ENCODE measurements at regions not wholly inside any gene's neighbourhood (a gene's known extent, or its start where the extent isn't known, plus 50 kb on each side); places are given as distances from the start of the nearest gene placed in this dataset.

DNA sequence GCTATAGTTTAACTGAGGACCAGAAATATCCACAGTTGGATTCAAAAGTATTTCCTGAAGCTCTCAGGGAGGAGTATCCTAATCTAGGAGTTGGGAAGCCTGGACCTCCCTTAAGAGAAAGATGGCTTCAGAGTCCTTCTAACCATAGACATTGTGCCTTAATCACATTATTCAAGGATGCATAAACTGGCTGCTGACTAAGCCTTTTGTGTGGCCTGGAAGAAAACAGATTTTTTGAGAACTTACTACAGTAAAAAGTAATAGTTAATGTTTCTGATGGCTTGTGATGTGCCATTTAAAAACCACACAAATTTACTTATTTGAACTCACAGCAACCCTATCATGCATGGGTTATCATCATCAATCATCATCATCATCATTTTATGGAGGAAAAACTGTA lies 126.2 kb upstream of the RPL38 start:
- no peak for DNase-seq
- Histone ChIP-seq H3K27ac (no peak overlapping the region), H3K36me3 (no peaks in the 10 kb centered on the region), H3K4me3 (ENCODE audit: low read depth, low read length) (no peak overlapping the region), H3K9me3 (ENCODE audit: severe bottlenecking) (peaks cover 13% of the 10 kb centered on the region), H3K27me3 (ENCODE audit: insufficient read depth, low read depth, severe bottlenecking) (no peaks in the 10 kb centered on the region)
- TF ChIP-seq, protein P1, sequence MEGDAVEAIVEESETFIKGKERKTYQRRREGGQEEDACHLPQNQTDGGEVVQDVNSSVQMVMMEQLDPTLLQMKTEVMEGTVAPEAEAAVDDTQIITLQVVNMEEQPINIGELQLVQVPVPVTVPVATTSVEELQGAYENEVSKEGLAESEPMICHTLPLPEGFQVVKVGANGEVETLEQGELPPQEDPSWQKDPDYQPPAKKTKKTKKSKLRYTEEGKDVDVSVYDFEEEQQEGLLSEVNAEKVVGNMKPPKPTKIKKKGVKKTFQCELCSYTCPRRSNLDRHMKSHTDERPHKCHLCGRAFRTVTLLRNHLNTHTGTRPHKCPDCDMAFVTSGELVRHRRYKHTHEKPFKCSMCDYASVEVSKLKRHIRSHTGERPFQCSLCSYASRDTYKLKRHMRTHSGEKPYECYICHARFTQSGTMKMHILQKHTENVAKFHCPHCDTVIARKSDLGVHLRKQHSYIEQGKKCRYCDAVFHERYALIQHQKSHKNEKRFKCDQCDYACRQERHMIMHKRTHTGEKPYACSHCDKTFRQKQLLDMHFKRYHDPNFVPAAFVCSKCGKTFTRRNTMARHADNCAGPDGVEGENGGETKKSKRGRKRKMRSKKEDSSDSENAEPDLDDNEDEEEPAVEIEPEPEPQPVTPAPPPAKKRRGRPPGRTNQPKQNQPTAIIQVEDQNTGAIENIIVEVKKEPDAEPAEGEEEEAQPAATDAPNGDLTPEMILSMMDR (IDR thresholded peaks at IDR 0.05; ENCODE audit: low read depth, low read length), result no peak

DNA sequence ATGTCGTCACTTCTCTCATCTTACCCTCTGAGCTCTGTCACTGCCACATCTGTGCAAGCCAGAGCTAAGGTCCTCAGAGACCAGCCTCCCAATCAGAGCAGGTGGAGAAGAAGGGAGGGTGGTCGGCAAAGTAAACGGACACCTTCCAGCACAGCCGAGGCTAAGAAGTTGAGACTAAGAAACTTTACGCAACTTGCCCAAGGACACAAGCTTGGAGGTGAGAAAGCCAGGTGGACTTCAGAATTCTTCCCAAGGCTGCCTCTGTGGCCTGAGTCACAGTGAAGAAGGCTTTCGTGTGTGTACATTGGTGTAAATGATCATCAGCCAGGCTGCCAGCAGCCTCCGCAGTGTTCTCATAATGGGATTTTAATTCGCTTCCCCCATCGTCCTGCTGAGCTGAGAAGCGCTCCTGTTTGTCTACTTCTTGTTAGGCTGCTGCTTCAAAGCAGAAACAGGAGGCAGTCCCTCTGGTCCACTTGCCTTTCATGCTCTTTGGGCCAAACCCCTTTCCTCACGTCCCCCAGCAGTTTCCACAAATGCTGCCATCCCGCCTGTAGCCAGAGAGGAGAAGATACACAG lies 125.0 kb upstream of the RPL38 start:
- TF ChIP-seq, protein P1 (IDR thresholded peaks at IDR 0.05; ENCODE audit: low read depth, low read length), result no peak
- H3K9me3 ChIP-seq (ENCODE audit: severe bottlenecking), result peaks cover 9% of the 10 kb centered on the region
- H3K27me3 ChIP-seq (ENCODE audit: insufficient read depth, low read depth, severe bottlenecking), result no peaks in the 10 kb centered on the region
- H3K36me3 ChIP-seq, result no peaks in the 10 kb centered on the region
- no peak overlapping the region for H3K27ac ChIP-seq
- no peak for DNase-seq
- H3K4me3 ChIP-seq (ENCODE audit: low read depth, low read length), result no peak overlapping the region

DNA sequence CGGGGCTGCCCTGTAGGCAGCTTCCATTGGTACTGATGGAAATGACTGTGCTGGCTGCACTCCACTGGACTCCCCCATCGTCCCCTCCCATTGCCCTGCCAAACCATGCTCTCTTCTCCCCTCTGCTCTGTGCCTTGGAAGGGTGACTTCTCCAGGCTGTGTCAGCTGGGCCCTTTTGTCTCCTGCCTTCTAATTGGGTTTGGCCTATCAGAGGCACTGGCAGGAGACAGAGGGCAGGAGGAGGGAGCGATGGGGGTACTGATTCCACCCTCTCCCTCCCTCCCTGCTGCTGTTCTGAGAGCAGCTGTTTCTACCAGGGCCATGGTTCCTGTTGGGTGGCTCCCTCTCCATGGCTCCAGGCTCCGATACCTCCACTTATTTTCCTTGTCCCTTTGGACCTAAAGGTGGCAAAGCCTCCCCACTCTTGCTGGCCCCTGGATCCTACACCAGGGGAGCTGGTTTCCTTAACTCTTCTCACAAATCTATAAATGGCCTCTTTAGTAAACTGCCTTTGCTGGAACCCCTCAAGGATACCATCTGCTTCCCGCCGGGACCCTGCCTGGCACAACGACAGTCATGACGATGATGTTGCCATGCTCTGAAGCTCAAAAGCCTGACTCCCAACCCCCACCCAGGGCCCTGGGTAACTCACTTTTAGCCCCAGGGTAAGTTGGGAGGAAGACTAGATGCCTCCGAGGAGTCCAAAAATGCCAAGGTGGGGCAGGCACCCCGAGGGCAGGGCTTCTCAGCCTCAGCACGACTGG lies 123.8 kb upstream of the RPL38 start:
- H3K9me3 ChIP-seq (ENCODE audit: severe bottlenecking), result peaks cover 4% of the 10 kb centered on the region
- no peak overlapping the region for H3K27ac ChIP-seq
- TF ChIP-seq, protein P1 (IDR thresholded peaks at IDR 0.05; ENCODE audit: low read depth, low read length), result no peak
- no peak overlapping the region for H3K4me3 ChIP-seq (ENCODE audit: low read depth, low read length)
- H3K36me3 ChIP-seq, result no peaks in the 10 kb centered on the region
- DNase-seq, result no peak
- no peaks in the 10 kb centered on the region for H3K27me3 ChIP-seq (ENCODE audit: insufficient read depth, low read depth, severe bottlenecking)

DNA sequence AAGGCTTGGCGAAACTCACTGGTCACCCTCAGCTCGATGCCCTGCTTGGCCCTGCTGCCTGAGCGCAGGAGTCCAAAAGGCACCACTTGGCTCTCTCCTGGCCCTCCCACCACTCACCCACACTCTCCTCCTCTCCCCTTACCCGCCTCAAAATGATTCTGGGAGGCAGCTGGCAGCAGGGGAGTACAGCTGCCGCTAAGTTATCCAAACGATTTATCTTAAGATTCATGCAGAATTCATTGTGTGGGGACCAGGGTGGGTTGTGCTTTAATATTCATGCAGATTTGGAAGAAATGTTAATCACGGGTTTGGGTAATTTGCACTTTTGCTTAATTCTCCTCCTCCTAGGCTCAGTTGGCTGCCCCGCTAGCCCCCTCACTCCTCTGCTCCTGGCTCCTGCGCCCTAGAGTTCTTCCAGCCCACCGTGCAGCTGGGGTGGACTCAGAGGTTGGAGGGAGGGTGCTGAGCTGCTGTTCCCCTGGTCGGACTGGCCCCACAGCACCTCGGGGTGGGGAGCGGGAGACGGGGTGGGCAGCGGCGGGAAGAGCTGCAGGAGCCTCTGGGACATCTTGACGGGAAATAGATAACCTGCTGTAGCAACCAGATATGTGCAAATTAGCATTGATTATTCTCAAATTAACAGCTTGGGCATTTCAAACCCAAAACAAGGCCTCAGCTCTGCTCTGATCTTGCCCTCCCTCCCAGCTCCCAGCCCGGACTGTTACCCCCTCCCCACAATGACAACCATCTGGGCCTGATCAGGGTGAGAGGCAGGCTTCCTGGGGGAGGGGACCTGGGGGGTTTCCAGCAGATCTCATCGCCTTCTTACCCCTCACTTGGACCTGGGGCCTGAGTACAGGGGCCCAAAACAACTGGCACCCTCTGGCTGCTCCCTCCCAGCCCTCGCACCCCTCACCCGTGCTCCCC lies 122.6 kb upstream of the RPL38 start:
- H3K27me3 ChIP-seq (ENCODE audit: insufficient read depth, low read depth, severe bottlenecking), result no peaks in the 10 kb centered on the region
- DNase-seq, result no peak
- TF ChIP-seq, protein P1 (IDR thresholded peaks at IDR 0.05; ENCODE audit: low read depth, low read length), result no peak

DNA sequence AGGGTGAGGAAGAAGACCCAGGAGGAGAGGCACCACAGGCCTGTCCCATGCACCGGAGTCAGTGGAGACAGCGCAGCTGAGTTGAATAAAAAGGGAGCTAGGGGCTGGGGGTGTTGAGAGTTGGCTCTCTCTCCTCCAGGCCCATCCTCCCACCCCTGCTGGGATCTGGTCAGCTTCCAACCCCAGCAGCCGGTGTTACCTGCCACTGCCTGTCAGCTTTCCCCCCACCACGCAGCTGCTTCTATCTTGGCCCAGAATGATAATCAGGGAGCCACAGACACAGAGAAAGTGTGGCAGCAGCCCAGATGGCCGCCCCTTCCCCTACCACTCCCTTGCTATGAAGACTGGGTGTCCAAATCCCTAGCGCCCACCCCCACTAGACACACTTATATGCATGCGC lies 120.6 kb upstream of the RPL38 start:
- Histone ChIP-seq H3K27me3 (ENCODE audit: insufficient read depth, low read depth, severe bottlenecking) (no peaks in the 10 kb centered on the region), H3K4me3 (ENCODE audit: low read depth, low read length) (no peak overlapping the region), H3K27ac (peak overlapping the region; percentile 50), H3K36me3 (no peaks in the 10 kb centered on the region), H3K9me3 (ENCODE audit: severe bottlenecking) (peaks cover 10% of the 10 kb centered on the region)
- DNase-seq, result peak; percentile 75
- TF ChIP-seq, protein P1 (IDR thresholded peaks at IDR 0.05; ENCODE audit: low read depth, low read length), result no peak

More for the DNA sequence above, 122.6 kb upstream of the RPL38 start:
- Histone ChIP-seq H3K36me3 (no peaks in the 10 kb centered on the region), H3K27ac (no peak overlapping the region), H3K9me3 (ENCODE audit: severe bottlenecking) (peaks cover 12% of the 10 kb centered on the region), H3K4me3 (ENCODE audit: low read depth, low read length) (no peak overlapping the region)
